Stimulated activated CD4-positive, alpha-beta T cell treated with anti-CD3 and anti-CD28 coated beads, Interleukin-1b, Interleukin-23, amount 100 ng/mL, for 4 hours (primary cell): ENCODE measurements at regions not wholly inside any gene's neighbourhood (a gene's known extent, or its start where the extent isn't known, plus 50 kb on each side); places are given as distances from the start of the nearest gene placed in this dataset.
"Not testable (repeated sequence)": the region's sequence is repeated elsewhere in the genome, so short reads cannot be mapped to it uniquely, and the experiment has no call there.

Experiments used
- DNase-seq, 2 donors: peaks; one replicate each; pipeline ENCODE4 v3.0.0-alpha.2; 2020; ENCODE audit warnings: low read depth in 2 of 2

DNA sequence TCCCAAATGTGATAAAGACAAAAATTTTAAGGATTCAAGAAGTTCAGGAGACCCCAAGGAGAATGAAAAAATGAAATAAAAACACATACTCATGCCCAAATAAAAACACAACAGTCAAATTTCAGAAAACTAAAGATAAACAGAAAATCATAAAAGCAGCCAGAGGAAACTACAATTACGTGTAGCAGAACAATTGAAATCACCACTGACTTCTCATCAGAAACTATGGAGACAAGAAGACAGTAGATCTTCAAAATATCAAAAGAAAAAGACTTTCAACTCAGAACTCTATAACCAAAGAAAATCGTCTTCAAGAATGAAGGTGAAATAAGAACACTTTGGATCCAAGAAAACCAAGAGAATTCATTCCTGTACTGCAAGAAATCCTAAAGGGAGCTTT lies 54.9 kb downstream of the DIO3 start:
- DNase-seq: no peak

DNA sequence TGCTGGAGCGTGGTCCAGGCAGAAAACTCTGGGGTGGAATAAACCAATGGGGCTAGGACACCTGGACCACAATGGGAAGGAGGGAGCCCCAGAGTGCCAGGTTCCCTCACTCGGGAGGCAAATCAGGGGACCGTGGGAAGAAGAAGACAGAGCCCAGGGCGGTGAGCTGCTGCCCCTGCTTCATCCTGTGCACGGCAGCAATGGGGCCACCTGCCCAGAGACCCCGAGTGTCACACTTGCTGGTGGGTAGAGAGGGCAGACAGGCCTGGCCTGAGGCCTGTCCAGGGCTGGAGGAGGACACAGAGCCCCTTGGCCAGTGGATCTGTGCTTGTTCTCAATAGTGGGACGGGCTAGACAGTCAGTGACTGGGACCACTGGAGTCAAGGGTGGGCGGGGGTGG lies 58.2 kb downstream of the DIO3 start:
- no peak for DNase-seq

- DNase-seq: no peak
Observed at GRCh38 chr14:101620031-101620788, 58.9 kb downstream of the DIO3 start.

GRCh38 chr14:101620821-101621785 lies 59.8 kb downstream of the DIO3 start:
- no peak for DNase-seq

DNA sequence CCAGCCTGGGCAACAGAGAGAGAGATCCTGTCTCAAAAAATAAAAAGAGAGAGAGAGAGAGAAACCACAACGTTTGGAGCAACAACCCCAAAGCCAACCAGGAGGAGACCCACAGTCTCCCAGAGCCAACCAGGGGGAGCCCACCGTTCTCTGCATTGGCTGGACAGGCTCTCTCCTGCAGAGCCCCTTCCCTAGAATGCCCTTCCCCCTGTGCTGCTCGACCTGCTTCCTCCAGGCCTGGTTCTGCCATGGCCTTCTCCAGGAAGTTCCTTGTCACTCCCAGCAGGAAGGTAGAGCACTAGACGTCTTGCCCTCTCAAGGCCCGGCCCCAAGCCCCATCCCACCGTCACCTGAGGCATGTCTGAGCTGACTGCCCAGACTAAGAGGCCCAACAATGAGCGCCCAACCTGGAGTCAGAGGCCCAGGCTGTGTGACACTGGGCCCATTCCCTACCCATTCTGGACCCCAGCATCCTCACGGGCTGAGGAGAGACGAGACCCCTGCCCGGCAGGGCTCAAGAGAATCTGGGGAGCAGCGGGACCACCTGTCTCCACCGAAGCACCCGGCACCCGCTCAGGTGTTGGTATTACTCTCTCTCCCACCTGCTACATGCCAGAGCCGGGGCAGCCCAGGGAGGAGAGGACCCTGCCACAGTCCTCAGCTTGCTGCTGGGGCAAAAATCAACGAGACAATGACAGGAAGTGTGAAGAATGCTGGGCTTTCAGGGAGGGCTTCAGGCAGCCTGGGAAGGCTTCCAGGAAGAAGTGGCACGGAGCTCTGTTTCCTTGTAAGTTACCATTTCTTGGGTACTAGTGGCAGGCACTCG lies 61.2 kb downstream of the DIO3 start:
- DNase-seq: no peak

DNA sequence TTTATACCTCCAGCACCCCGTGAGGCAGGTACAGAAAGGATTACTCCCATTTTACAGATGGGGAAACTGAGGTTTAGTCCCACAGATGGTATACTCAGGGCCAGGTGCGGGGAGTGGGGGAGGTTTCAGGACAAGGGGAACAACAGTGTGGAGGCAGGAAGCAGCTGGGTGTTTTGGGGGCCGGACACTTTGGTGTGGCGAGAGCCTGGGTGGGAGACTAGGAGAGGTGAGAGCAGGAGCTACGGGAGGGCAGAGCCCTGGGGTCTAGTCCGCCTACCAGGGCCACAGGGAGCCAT lies 61.7 kb downstream of the DIO3 start:
- DNase-seq: no peak

DNA sequence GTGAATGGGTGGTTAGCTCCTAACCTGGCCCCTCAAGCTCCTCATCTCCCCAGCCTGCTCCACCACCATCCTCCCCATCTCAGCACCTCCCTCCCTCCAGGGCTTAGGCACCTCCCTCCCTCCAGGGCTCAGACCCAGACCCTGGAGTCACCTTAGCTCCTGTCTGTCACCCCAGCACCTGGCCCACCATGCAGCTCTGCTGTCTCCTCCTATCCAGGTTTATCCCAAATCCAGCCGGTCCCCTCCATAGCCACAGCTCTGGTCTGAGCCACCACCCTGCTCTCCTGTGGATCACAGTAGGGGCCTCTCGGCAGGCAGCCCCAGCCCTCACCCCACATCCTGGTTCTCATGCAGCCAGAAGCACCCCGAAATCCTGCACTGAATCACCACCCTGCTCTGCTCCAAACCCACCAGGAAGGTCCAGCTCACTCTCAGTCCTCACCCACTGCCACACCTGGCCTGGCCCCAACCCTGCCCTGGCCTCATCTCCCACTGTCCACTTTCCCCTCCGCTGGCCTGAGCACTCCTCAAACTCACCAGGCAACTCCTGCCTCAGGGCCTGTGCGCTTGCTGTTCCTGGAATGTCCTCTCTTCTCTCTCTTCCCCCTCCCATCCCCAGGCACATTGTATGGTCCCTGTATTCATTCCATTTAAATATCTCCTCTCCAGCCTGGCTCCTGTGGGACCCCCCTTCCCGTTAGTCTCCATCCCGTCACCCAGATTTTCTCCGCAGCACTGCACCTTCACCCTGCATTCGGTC lies 62.6 kb downstream of the DIO3 start:
- no peak for DNase-seq

GRCh38 chr14:101624536-101624935 lies 63.2 kb downstream of the DIO3 start:
- no peak for DNase-seq

DNA sequence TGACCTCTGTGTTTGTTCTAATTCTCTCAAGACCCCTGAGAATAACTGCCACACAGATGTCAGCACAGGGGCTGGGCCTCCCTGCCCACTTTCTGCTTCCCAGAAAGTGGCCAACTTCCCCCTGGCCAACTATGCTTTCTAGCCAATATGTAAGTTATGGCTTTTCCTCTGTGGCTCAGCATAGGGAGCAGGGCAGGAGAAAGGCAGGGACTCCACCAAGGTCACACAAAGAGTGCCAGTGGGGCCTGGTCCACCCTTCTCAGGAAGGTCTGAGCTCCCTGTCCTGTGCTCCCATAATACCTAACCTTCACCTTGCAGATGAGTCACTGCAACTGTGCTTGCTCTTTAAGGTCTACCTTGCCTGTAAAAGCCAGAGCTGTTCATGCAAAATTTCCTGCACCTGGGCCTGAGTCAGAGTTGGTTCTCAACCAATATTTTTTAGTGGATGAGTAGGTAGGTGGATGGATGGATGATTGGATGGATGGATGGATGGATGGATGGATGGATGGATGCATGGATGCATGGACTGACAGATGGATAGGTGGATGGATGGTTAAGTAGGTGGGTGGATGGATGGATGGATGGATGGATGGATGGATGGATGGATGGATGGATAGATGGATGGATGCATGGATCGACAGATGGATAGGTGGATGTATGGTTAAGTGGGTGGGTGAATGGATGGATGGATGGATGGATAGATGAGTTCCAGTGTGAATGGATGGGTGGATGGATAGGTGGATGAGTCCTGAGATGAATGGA lies 64.2 kb downstream of the DIO3 start:
- no peak for DNase-seq

DNA sequence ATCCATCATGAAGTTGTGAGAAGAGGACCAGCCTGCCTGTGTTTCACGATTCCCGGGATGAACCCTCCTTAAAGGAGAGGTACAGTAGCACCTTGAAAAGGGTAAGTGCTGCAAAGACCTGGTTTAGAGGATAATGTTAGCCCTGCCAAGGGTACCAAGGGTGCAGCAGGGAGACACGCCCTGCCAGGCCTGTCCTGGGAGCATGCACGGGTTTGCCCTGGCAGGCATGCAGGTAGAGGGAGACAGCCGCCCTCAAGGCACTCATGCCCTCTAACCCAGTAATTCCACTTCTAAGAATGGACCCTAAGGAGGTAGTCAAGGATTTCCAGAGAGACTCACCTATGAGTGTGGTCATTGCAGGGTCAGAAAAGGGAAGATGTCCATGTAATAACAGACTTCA lies 65.0 kb downstream of the DIO3 start:
- no peak for DNase-seq

- no peak for DNase-seq
Observed at GRCh38 chr14:101627915-101628262, 66.6 kb downstream of the DIO3 start.

GRCh38 chr14:101628471-101628966 lies 67.2 kb downstream of the DIO3 start:
- peak; percentile 61 to 69 for DNase-seq

DNA sequence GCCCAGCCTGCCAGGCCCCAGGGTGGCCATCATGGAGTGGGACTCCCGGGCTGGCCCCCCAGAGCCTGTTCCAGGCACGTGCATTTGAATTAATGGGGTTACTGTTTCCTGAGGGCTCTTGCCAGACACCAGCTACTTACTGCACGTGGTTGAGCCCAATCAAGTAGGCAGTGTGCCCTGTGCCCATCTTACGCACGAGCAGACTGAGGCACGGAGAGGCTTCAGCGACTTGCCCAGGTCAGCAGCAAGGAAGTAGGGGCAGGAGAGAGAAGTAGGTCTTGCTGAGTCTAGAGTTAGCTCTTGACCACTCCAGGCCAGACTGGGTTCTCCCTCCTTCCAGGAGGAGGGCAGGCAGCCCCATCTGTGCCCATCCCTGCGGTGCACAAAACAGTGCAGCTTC lies 67.7 kb downstream of the DIO3 start:
- no peak for DNase-seq

DNA sequence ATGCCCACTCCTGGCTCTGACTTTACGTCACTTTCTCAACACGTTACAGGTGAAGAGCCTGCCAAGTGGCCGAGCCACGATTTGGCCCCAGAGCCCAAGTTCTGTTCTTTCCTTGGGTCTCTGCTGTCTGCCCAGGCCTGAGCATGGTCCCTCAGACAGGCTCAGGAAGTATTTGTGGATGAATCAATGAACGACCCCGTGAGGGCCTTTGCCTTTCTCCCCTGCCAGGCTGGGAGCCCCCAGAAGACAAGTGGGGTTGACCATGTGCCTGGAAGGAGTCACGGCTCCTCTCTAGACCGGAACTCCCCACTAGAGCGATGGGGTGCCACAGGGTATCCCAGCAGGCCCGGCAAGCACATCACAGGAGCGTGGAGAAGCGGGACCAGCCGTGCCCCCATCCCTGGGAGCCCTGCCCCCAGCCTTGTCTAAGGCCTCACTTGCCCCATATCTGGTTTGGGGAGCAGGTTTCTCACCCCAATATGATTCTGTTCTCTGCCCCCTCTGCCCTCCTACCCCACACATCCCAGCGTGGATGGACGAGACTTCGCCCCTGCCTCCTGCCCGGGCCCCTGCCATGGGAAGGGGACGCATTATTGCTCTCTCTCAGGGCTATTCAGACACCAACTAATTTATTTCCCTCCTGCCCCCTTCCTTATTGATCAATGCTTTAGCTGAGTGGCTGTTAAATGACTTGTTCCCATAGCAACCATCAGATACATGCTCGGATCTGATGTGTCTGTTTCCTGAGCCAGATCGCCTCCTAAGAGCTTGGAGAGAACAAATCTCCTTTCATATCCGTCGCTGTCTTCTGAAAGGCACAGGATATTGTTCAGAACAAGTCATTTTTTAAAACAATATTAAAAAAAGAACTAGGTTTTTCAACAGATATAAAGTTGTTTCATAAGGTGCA lies 69.0 kb downstream of the DIO3 start:
- DNase-seq: no peak

DNA sequence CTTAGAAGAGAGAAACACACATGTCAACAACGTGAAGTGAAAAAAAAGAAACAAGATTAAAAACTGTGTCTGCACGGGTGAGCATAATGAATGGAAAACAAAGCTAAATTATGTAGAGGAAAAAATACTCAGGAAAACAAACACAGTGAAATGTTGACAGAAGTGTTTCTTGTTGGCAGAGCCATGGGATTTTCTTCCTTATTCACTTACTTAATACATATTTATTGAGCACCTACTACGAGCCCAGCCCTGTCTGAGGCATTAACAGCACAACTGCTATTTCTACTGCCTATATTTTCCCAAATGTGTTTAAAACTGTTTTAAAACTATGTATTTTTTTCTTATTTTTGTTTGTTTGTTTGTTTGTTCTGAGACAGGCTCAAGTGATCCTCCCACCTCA lies 69.9 kb downstream of the DIO3 start:
- no peak for DNase-seq

- DNase-seq: not testable (repeated sequence)
Observed at GRCh38 chr14:101631970-101632369, 70.7 kb downstream of the DIO3 start.

DNA sequence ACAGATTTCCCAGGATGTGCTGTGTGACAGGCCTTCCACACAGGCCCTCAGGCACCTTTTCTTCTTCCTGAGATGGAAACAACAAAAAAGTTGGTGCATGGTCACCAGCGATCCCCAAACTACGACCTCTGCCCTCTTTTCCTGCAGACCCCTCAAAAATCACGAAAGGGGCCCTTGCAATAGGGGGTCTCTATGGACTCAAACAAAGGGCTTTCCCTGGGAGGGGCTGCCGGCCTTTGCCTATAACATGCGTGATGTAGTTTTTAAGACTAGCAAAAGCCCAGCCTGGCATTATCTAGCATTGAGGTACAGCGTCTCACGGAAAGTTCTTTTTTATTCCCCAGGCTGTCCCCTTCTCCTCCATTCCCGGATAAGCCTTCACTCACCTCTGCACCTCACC lies 71.2 kb downstream of the DIO3 start:
- no peak for DNase-seq

GRCh38 chr14:101633276-101633675 lies 72.0 kb downstream of the DIO3 start:
- no peak for DNase-seq

- no peak for DNase-seq
Observed at GRCh38 chr14:101634202-101634849, 73.0 kb downstream of the DIO3 start.
